Peyer's patch (tissue), 4 donors: ENCODE measurements at regions not wholly inside any gene's neighbourhood (a gene's known extent, or its start where the extent isn't known, plus 50 kb on each side); places are given as distances from the start of the nearest gene placed in this dataset.

ENCODE experiments used
- CTCF ChIP-seq, 6 experiments: fragments of 450-650 bp in 4 of 6; fragments of 200-600 bp in 2 of 6; sonication (generic) in 1 of 6; IDR thresholded peaks; one replicate each; pipeline ENCODE4 v1.5.1; 2017 to 2019; ENCODE audit warnings: antibody characterized with exemption in 6 of 6, mild to moderate bottlenecking in 3 of 6, moderate library complexity in 1 of 6
- POLR2A ChIP-seq, 2 donors: fragments of 450-650 bp; IDR thresholded peaks; one replicate each; pipeline ENCODE4 v1.5.1; 2017; ENCODE audit warnings: antibody characterized with exemption in 2 of 2, mild to moderate bottlenecking in 2 of 2, moderate library complexity in 2 of 2

- peak in 1 of 2 donors; percentile 46 for TF ChIP-seq POLR2A (IDR thresholded peaks at IDR 0.05)
- no peak for TF ChIP-seq CTCF (IDR thresholded peaks at IDR 0.05)
These were observed 199.9 kb downstream of the MAF start for GRCh38 chr16:79400462-79401149.
